NOMO-1 (cell line): ENCODE measurements at regions not wholly inside any gene's neighbourhood (a gene's known extent, or its start where the extent isn't known, plus 50 kb on each side); places are given as distances from the start of the nearest gene placed in this dataset.

Experiments used
- DNase-seq, 2 experiments: peaks; one replicate each; lab custom pipeline; 2025; ENCODE audit not compliant: unreplicated experiment in 2 of 2; lab: John Stamatoyannopoulos, UW

- DNase-seq: no peak
Measured at GRCh38 chr1:232556351-232556750, 73.6 kb downstream of the SIPA1L2 start.

- no peak for DNase-seq
Measured at GRCh38 chr1:232555494-232556210, 74.3 kb downstream of the SIPA1L2 start.

- no peak for DNase-seq
Measured at GRCh38 chr1:232554409-232554808, 75.5 kb downstream of the SIPA1L2 start.

GRCh38 chr1:232553809-232554208, 76.1 kb downstream of the SIPA1L2 start:
- no peak for DNase-seq

- DNase-seq: no peak
Measured at GRCh38 chr1:232553050-232553754, 76.7 kb downstream of the SIPA1L2 start.

- no peak for DNase-seq
Measured at GRCh38 chr1:232551386-232551785, 78.5 kb downstream of the SIPA1L2 start.

- DNase-seq: no peak
Measured at GRCh38 chr1:232550007-232550406, 79.9 kb downstream of the SIPA1L2 start.

- DNase-seq: no peak
Measured at GRCh38 chr1:232548691-232549090, 81.2 kb downstream of the SIPA1L2 start.

GRCh38 chr1:232547938-232548484, 81.9 kb downstream of the SIPA1L2 start:
- DNase-seq: no peak

GRCh38 chr1:232542633-232543593, 87.0 kb downstream of the SIPA1L2 start:
- no peak for DNase-seq

- no peak for DNase-seq
Measured at GRCh38 chr1:232538943-232539302, 91.0 kb downstream of the SIPA1L2 start.

GRCh38 chr1:232538224-232538942, 91.5 kb downstream of the SIPA1L2 start:
- DNase-seq: no peak

GRCh38 chr1:232534552-232535517, 95.1 kb downstream of the SIPA1L2 start:
- DNase-seq: no peak

GRCh38 chr1:232533328-232533727, 96.6 kb downstream of the SIPA1L2 start:
- no peak for DNase-seq

- no peak for DNase-seq
Measured at GRCh38 chr1:232532901-232533300, 97.0 kb downstream of the SIPA1L2 start.

GRCh38 chr1:232531291-232531690, 98.6 kb downstream of the SIPA1L2 start:
- no peak for DNase-seq

GRCh38 chr1:232529747-232530146, 100.2 kb downstream of the SIPA1L2 start:
- no peak for DNase-seq

- DNase-seq: no peak
Measured at GRCh38 chr1:232528472-232529089, 101.4 kb downstream of the SIPA1L2 start.

- no peak for DNase-seq
Measured at GRCh38 chr1:232524056-232524455, 105.9 kb downstream of the SIPA1L2 start.
